Ramos (cell line): ENCODE measurements at regions not wholly inside any gene's neighbourhood (a gene's known extent, or its start where the extent isn't known, plus 50 kb on each side); places are given as distances from the start of the nearest gene placed in this dataset.

Experiments
- in situ Hi-C: fragments of 300-500 bp; cut with MboI; formaldehyde crosslinking; loops from one replicate; pipeline ENCODE4 v1.14.3; 2022; ENCODE audit warnings: low sequenced_read_pairs; ENCODE audit not compliant: unreplicated experiment

DNA sequence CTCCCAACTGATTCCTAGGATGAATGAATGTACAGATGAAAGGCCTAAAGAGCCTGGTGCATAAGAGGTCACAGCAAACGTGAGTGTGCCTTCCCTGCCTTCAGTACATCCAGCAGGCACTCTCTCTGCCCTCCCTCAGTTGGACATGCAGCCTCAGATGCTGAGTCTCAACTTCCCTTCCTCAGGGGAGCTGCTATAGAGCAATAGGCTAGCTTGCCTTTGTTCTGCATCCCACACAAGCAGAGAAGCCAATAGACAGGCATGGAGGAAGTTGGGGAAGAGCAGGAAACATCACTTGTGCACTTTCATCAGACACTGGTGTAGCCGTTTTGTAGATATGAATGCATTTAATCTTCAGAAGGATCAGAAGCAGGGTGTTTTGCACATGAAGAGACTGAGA lies 147.5 kb upstream of the THBS1 start:
- in situ Hi-C loops: no loop called here

- in situ Hi-C loops: no loop called here
Measured at GRCh38 chr15:39434163-39434562, 146.7 kb upstream of the THBS1 start.

GRCh38 chr15:39434751-39435238 lies 146.1 kb upstream of the THBS1 start:
- in situ Hi-C loops: no loop called here

DNA sequence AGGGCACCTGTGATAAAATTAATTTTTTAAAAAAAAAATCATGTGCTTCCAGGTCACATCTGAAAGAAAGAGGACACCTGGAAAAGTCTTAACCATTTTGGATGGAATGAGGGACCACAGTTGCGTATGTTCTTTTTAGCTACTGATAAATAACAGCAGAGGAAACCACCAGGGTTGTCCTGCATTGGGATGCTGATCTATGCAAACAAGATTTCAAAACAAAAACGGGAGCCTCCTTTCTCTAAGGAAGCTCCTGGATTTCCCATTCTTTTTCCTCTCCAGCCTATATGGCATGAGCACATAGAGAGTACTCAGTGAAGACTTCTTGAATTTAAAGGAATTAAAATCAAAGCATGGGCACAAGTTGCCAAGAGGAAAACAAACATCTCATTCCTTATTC lies 145.6 kb upstream of the THBS1 start:
- in situ Hi-C loops: no loop called here

- in situ Hi-C loops: no loop called here
Measured at GRCh38 chr15:39438260-39438659, 142.6 kb upstream of the THBS1 start.

- in situ Hi-C loops: no loop called here
Measured at GRCh38 chr15:39438799-39439592, 141.9 kb upstream of the THBS1 start.

DNA sequence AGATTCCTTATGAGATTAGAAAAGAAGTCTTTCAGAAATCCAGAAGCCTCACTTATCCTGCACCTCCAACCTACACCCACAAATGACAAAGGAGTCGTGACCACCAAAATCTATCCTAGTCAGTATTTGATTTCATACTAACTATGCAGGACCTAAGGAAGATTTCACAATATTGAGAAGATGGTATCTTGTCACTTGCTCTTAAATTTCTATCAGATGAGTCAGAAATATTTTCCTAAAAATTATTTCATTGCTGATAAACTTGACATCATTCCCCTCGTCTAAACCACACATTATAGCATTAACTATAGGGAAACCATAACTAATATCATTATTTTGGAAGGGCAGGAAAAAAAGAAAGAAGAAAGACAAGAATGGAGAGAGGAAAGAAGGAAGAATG lies 138.0 kb upstream of the THBS1 start:
- in situ Hi-C loops: no loop called here

DNA sequence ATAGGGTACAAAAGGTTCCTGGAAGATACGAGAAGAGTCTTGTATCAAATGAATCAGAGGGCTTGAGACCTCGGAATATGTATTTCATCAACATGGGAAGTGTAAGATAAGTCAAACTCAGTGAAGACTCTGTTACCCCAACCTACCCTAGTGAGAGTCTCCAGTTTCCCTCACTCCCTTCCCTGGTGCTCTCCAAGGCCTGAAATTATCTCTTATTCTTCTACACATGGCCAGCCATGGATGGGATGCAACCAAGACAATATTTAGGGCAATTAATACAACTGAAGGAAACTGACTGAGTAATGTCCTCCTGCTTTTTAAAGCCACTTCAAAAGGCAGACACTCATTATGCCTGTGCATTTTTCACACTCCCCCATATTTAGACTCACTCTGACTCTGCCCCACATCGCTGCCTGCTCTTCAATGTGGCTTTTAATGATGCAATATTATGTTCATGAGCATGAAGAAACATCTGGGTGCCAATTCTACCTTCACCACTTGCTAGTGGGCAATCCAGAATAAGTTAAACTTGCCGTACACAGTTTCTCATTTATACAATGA lies 137.1 kb upstream of the THBS1 start:
- in situ Hi-C loops: no loop called here

- in situ Hi-C loops: no loop called here
Measured at GRCh38 chr15:39444735-39445470, 136.0 kb upstream of the THBS1 start.

- in situ Hi-C loops: no loop called here
Measured at GRCh38 chr15:39445931-39446330, 134.9 kb upstream of the THBS1 start.

GRCh38 chr15:39447346-39447745 lies 133.5 kb upstream of the THBS1 start:
- in situ Hi-C loops: no loop called here

- in situ Hi-C loops: no loop called here
Measured at GRCh38 chr15:39447881-39448280, 133.0 kb upstream of the THBS1 start.

GRCh38 chr15:39448409-39448808 lies 132.5 kb upstream of the THBS1 start:
- in situ Hi-C loops: no loop called here

DNA sequence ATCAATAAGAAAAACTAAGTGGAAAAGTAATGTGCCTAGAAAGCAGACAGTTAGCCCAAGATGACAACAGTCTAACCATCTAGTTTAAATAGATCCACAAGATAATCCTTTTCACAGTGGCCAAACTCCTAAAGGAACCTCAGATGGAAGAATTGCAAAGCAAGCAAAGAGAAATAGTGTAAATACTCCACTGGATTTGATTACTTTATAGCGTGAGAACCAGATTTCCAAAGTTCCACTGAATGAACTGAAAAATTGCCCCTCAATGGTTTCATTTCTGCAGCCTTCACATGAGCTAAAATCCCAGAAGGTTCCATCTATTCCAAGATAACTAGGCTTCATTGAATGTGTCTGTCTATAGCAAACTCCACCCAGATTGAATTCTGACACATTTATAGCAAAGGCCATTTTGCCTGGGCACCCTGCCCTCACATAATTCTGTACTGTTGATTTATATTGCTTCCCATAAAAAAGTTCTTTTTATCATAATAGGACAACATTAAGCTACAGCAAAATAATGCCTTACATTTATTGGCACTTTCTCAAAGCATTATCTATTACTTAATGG lies 129.7 kb upstream of the THBS1 start:
- in situ Hi-C loops: no loop called here

DNA sequence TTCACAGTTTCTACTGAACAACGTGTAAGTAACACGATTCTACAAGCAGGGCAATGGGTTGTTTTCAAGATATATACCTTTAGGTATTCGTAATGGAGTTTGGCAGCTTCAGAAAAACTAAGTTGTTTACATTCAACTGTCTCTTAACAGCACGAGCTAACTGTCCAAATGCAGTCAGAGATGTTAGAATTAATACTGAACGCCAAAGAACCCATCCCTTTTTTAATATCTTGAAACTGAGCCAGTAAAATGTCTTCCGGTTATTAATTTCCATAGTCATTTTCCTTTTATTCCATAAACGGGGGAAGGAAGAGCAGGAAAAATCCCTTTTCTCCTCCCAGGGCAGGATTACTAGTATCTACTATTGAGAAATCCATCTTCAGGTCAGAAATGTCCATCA lies 129.0 kb upstream of the THBS1 start:
- in situ Hi-C loops: no loop called here

- in situ Hi-C loops: no loop called here
Measured at GRCh38 chr15:39453620-39454019, 127.3 kb upstream of the THBS1 start.

- in situ Hi-C loops: no loop called here
Measured at GRCh38 chr15:39454189-39454986, 126.5 kb upstream of the THBS1 start.

- in situ Hi-C loops: no loop called here
Measured at GRCh38 chr15:39455471-39455991, 125.3 kb upstream of the THBS1 start.

DNA sequence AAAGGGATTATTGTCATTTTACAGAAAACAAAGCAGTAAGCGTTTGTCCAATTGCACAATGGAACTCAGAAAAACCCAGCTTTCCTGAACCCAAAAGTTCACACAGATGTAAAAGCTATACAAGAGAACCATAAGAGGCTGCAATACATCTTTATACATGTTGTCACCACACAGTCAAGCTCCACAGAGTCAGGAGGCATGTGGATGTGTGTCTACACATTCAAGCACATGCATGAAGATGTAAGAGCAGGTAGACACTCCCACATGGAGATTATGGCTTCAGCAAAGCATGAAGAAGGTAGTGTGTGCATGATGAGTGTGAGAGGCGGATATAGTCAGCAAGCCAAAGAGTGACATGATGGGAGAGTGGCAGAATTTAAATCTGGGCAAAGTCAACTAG lies 124.7 kb upstream of the THBS1 start:
- in situ Hi-C loops: no loop called here
